ENCODE measurements at regions not wholly inside any gene's neighbourhood (a gene's known extent, or its start where the extent isn't known, plus 50 kb on each side); places are given as distances from the start of the nearest gene placed in this dataset.

DNA sequence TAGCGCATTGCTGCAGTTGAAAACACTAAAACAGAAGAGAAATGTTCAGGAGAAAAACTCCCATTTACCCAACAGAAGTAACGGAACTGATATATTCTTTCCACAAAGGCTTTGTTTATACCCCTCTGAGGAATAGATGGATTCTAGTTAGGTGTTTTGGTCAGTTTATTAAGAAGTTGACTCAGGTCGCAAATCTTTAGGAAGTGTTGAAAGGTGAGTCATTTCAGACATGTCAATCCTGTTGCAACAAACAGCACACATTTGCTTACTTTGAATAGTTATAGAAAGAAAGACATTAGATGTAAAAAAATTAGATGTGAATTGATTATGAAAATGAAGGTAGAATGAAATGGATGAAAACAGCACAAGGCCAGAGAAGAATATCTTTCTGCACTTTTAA, 941.0 kb downstream of the KCNJ2 start:
- peak; percentile 27 for DNase-seq

DNA sequence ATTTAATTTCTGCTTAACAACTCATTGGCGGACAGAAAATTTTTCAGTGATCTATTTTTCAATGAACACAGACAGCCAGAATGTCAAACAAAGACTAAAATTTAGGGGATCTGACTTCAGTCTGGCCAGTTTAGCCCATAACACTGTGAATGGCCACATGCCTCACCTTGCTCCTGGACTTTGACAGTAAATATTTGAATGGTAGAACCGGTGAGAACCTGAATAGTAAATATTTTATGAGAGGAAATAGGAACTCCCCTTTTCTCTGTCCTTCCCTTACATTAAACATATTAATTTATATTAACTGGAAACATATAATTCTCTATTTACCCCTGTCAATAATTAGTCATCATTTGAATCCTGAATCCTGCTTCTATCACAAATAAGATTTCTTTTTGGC, 942.1 kb downstream of the KCNJ2 start:
- DNase-seq, result no peak

DNA sequence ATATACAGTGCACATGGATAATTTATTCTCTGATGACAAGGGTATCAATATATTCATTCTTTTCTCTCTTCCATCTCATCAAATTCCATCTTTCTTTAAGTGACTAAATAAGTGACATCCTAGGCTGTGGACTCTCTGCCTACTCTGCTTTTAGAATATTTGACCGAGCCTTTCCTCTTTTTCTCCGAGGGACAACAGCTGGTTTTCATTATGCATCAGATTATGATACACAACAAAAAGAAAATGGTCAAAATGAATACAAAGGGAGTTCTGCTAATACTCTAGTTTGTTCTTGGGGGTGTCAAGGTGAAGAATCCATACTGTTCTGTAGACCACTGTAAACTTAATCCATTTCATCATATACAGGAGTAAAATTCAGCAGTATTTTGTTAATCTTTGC, 942.6 kb downstream of the KCNJ2 start:
- no peak for DNase-seq

DNA sequence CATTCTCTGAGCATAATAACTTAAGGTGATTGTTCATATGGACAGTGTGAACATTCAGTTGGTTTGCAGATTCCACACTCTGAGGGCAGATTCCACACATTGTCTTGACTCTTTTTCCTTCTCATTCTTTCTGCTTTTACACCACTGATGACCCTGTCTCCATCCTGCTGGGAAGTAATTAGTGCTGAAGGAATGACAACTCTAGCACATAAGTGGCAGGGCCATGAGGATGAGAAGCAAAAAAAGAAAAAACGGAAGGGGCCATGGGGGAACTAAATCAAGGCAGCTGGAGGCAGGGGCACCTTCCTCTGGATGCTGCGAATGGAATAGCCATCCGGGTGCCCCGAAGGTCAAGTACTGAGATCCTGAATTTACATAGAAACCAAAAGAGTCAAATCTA, 944.0 kb downstream of the KCNJ2 start:
- no peak for DNase-seq

DNA sequence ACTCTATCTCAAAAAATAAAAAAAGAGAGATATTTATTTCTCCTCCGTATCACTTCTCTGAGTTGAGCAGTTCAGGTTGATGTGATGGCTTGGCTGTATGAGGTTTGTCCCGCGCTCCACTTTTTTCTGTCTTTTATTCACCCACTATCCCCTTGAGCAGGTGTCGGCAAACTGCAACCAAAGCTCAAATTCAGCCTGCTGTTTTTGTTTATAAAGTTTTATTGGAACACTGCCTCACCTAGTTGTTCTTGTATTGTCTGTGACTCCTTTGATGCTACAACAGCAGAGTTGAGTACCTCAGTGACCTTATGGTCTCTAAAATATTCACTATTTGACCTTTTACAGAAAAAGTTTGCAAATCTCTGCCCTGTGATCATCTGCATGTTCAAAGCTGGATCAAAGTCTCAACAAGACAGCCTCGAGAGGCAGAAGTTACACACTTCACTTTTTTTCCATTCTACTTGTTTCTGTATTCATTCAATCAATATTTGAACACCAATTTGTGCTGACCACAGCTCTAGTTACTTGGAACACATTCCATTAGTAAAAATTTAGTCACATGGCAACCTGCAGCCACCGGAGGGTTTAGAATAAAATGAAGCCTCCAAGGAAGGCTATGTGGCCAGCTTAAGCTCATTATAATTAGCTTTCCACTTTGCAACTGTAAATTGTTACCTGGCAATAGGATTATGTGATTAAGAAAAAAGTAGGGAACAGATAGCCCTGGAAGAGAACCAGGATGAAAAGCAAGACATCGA, 945.8 kb downstream of the KCNJ2 start:
- DNase-seq, result no peak

DNA sequence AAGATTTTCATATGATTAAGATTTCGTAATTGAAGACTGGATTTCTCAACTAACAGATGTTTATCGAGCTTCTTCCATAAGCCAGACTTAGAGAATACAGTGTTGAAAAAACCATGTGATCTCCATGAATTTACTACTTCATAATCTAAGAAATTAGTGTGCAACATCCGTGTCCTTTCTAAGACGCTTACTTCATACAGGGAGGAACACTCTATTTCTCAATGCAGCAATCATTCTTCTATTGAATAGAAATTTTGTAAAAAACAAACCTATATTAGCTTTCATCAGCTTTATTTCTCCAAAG, 946.3 kb downstream of the KCNJ2 start:
- no peak for DNase-seq

DNA sequence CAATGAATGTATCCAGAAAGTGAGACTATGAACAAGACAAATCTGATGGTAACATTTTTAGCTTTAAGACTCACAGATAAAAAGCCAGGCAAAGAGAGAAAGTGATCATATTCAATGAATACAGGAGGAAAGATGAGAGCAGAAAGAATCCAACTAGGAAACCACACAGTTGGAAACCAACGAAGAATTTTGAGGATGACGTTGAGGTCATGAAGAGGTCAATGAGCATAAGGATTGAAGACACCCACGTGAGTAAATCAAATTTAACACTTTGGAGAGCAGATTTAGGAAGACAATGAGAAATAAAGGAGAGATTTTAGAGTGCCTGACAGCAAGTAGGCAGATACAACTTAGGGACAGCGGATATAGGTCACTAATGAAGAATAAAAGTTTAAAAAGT, 948.1 kb downstream of the KCNJ2 start:
- DNase-seq, result peak; percentile 33

DNA sequence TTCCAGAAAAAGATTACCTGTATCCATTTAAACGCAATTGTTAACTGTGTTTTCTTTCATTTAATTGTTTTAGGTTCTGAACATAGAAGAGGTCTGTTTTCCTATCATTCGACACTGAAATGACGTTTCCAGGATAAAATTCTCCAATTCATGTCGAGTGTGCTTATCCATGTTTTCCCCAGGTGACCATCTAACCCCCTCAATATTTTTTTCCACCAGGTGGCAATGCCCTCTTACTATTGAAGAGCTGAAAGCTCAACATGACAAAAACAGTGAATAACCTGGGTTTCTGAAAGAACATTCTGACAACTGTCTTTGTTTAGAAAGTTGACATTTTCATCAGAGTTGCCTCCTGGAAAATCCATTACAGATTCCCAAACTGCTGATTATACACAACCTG, 948.7 kb downstream of the KCNJ2 start:
- peak; percentile 17 for DNase-seq

DNA sequence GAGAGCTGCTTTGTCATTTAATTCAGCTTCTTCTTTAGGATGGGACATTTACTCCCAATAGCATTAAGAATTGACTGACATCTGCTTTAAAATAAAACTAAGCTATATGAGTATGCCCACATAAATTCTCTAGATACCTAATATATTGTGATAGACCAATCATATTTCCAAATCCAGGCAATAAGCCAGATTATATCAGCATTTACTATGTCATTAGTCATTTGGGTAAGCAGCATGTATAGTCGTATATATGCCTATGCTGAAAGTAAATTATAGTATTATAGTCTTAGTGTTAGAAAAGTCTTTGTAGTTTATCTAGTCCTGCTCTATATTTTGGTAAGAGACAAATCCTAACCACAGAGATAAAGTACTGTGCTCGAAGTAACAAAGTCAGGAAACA, 958.1 kb downstream of the KCNJ2 start:
- DNase-seq, result no peak

DNA sequence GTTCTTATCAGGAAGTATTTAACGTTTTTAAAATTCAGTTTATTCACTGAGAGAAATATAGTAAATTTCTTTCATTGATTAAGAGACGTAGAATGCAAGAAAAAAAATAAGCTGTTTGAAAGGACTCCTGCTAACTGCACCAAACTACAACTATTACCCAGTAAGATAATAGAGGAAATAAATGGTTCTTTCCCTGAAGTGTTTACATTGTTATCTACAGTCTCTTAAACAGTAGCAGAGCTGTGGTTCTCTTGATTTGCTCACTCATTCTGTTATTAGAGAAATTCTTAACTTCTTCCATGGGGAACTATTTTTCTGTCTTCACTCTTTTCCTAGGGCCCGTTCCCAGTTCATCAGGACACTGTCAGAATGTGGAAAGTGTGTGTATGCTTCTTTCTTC, 973.0 kb downstream of the KCNJ2 start:
- no peak for DNase-seq

DNA sequence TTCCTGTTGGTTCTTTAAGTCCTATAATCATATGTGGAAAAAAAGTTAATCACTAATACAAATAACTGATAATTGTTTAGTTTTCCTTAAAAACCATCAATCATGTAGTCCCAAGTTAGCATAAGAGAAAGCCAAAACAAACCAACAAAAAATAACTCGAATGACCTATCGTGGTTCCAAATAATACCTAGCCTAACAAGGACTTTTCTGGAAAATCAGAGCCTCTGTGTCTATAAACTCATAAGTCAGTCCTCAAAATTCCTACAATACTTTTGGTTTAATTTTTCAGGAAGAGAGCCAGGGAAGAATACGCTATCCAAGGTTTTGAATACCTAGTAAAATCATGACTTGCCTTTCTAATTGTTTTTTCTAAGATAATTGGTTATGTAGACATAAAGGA, 975.3 kb upstream of the SOX9 start:
- DNase-seq, result no peak

DNA sequence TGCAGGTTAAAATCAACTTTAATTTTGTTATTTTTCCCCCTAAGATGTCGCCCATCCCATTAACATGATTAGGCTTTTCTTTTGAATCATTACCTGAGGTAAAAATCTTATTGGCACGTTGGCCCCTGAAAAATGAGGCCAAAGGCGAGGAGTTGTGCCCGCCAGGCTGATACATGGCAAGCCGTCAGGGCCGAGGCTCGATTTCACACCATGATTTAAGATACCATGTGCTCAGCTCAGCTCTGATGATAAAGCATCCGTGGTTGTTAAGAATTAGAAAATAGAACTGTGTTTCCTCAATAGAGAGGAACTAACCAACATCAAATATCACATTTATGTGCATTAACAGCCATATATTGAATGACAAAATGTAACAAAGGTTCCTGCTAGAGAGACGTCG, 972.9 kb upstream of the SOX9 start:
- no peak for DNase-seq

DNA sequence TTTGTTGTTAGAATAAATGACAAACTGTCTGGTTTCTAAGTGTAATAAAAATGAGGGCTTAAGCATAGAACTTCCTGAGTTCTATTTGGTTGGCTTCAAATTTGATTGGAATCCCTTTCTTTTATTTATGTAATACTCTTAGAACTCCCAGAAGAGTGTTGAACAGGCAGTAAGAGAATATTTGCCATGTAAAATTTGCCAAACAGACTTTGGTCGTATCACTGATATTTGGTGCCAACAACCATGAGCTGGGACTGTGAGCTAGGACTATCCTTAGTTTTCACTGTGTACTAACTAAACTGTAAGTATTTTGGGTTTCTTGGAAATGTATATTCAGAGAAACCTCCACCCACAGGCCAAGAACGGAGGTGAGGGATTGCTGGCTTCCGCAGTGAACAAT, 971.2 kb upstream of the SOX9 start:
- DNase-seq, result no peak

DNA sequence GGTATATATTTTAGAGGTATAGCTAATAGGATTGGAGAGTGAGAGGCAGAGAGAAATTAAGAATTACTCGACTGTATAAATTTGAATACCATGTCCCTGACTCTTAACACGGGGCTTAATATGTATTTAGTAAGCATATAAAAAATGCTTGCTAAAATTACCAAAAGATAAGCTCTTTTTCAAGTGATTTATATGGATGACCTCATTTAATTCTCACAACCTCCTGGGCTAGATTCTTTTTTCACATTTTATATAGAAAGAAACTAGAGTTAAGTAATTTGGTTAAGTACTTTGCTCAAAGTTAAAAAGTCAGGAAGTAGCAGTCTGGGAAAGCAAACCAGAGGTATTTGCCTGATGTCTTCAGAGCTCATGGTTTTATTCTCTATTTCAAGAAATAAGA, 963.5 kb upstream of the SOX9 start:
- DNase-seq, result no peak

DNA sequence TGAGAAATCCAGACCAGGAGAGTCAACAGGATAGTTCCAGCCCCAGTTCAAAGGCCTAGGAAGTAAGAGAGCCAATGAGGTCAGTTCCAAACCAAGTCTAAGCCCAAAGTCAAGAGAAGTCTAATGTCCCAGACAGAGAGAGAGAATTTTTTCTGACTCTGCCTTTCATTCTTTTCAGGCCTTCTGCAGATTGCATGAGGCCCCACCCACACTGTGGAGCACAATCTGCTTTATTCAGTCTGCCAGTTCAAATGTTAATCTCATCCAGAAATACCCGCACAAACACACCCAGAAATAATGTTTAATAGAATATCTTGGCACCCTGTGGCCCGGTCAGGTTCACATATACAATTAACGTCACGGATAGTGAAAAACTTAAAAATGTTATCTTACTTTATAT, 962.4 kb upstream of the SOX9 start:
- no peak for DNase-seq

DNA sequence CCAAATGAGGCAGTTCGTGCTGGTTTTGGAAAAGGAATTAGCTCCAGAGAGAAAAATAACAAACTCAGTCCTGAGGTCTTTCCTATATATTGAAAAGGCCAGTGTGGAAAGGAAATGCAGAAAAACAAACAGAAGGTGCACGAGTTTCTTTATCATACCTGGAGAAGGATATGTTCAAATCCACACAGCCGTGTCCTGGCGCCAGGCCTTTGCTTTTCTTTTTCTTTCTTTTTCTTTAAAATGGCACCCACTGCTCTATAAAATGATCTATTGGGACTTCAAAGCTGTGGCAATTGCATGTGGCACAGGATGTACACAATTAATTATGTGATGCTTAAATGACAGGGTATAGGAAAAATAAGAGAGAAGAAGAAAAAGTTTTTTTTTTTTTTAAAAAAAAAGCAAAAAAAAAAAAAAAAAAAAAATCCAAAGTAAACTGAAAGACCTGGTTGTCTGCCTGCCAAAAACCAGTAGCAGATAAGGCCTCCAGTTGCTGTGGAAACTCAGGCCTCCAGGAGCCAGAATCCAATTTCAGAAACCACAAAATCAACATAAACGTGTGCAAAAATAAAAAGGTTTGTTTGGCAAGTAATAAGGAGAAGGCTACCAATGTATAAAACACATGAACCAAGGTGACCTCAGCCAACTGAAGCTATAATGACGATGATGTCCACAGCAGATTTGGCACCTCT, 957.6 kb upstream of the SOX9 start:
- DNase-seq, result no peak

DNA sequence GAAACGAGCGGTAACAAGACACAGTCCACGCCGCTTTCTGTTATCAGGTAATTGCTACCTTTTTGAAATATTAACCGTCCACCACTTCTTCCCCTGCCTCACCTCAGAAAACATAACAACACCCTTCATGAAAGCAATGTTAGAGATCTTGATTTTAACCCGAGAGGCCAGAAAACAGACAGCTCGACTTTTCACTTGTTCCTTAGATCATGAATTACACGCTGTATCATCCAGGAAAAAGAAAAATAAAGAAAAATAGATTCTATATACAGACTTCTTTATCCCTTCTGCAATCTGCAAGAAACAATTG, 957.1 kb upstream of the SOX9 start:
- DNase-seq, result no peak

DNA sequence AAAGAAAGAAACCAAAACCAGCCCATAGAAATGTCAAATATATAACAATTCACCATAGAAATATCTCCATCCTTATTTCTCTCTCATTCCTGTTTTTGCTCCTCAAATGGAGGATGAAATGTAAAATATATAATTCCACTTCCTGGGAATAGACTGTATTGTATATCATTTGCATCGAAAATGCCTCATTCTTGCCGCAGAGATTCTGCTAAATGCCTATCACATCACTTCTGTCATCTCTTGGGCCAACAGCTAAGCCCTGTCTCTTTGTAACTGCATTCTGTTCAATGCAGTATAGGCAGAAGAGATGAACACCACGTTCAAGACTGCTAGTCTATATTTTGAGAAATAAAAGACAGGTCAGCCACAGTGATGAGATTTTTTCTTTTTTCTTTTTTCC, 956.3 kb upstream of the SOX9 start:
- DNase-seq, result no peak

DNA sequence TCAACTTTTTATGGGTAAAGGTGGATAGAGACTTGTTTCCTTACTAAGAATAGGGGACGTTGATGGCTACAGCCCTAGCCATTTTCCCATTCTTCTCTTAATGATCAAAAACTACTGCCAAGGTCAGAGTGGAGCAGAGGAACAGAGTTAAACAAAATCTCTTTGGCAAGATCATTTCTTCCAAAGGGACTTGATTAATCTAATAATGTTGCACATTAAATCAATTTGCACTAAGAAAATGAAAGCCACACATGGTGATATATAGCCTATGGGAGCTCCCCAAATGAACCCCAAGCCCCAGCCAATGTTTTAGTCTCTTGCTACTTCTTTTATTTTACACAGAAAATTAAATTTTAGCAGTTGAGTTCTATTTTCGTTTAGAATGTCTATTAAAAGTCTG, 954.5 kb upstream of the SOX9 start:
- no peak for DNase-seq

DNA sequence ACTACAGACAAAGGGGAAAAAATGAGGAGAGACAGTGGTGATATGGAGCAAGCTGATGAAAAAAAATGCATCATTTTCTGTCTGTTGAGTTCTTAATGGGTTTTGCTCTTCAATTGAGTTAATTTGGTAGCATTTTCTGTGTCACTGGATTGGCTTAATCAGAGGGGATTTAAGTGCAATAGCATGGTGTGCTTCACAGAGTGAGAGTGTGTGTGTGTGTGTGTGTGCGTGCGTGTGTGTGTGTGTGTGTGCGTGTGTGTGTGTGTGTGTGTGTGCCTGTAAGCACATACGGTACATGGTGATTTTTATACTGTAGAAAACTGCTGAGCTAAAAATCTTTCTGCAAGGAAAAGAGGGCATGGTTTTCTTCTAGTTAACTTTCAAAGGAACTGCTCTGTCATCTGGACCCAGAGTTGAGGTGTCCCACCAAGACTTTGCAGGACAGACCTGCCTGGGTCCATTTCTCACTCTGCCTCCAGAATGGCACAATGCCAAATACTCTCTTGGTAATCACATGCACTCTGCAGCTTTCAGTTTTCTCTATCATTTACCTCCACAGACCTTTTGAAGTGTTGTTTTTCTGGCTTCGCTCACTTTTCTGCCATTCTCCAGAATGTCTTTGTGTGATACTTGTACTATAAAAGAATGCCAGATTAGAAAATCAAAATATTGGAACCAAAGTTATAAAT, 952.6 kb upstream of the SOX9 start:
- no peak for DNase-seq

DNA sequence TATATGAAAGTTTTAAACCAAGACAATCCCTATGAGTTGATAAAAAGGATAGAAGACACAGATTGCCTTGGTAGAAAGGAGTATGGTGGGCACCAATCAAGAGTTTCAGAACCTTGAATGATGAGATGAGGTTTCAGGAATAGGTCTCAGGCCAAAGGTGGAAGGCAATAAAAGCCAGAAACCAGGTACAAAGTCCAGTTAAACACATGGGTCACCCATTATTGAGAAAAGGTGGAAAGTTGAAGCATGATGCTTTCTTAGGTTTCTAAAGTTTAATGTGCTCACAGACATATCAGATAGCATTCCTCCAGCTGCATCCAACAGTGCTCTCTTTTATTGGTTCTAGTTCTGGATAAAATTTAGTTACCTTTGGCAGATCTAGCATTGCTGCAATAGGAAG, 950.8 kb upstream of the SOX9 start:
- no peak for DNase-seq

DNA sequence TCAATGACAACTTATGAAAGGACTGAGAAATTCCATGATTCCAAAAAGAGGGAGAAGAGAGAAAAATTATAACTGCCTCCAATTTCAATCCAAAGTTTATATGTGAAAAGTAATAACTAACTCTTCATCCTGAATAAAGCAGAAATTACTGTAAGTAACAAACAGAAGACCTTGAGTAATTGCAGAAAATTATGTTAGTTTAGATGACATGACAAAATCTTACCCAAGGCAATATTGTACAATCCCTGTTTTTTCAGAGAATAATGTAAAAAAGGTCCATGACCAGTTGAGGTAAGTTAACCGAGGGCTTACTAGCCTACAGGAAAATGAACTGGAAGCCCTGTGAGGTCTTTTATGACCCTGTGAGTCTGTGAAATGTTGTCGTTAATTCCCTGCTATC, 949.5 kb upstream of the SOX9 start:
- DNase-seq, result no peak

DNA sequence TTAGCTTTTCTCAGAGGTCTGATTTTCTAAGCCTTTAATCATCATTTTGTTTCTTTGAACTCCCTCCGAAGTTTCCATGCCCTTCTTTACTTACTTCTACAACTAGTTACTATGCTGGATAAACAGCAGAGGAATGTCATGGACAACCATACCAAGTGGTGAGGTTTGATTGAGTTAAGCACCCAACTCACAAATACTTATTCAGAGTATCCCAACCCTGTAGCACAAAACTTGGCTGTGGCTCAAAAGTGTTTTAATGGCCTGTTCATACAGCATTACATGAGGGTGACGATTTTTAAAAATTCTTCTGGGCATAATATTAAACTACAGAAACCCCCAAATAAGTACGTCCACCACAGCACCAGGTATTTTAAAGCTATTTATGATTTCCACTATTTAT, 946.8 kb upstream of the SOX9 start:
- DNase-seq, result no peak

DNA sequence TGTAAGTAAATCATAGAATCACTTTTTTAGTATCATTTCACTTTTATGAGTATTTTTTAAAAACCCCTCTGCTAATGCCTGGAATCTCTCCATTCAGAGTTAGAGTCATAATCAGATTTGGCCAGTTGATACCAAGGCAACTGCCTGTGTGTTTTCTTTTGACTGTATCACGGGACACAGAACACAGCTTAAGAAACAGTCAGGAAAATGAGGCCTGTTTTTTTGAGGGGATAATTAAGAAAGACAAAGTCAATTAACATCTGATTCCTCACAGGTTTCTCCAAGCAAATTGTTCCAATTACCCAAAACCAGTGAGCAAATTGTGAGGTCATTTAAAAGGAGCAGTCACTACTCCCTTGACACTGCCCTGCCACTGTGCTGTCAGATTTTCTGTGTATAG, 944.5 kb upstream of the SOX9 start:
- DNase-seq, result no peak

DNA sequence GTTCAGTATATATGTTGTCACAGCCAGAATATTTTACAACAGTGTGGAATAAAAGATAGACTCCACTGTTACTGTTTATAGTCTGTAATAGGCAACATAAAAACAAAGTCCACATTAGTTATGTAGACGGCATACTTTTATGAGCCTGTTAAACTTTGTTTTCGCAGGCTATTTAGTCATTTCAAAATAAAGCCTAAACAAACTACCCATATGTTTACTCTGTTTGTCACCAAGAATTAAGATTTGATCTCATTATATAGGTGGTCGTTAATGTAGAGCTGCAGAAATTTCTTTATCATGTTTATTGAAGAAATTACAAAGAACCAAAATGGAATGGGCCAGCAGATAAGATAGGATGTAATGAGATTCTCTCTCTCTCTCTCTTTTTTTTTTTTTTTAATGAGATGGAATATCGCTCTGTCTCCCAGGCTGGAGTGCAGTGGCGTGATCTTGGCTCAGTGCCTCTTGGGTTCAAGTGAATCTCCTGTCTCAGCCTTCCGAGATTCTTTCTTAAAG, 943.8 kb upstream of the SOX9 start:
- DNase-seq, result no peak

All from EL (cell line).